VCaP (cell line): ENCODE measurements at regions not wholly inside any gene's neighbourhood (a gene's known extent, or its start where the extent isn't known, plus 50 kb on each side); places are given as distances from the start of the nearest gene placed in this dataset.
A peak's percentile ranks its signal among the peaks of the same experiment; 100 is the strongest.
"Not testable (repeated sequence)": the region's sequence is repeated elsewhere in the genome, so short reads cannot be mapped to it uniquely, and the experiment has no call there.

Experiments
- H3K27ac ChIP-seq: fragments of 450-650 bp; 2 replicates; pipeline ENCODE4 v1.5.1; 2017
- TF ChIP-seq, protein P1 (sequence below): fragments of 450-650 bp; conservative IDR thresholded peaks from 2 replicates; pipeline ENCODE4 v1.5.1; 2017; ENCODE audit warnings: mild to moderate bottlenecking, moderate library complexity

DNA sequence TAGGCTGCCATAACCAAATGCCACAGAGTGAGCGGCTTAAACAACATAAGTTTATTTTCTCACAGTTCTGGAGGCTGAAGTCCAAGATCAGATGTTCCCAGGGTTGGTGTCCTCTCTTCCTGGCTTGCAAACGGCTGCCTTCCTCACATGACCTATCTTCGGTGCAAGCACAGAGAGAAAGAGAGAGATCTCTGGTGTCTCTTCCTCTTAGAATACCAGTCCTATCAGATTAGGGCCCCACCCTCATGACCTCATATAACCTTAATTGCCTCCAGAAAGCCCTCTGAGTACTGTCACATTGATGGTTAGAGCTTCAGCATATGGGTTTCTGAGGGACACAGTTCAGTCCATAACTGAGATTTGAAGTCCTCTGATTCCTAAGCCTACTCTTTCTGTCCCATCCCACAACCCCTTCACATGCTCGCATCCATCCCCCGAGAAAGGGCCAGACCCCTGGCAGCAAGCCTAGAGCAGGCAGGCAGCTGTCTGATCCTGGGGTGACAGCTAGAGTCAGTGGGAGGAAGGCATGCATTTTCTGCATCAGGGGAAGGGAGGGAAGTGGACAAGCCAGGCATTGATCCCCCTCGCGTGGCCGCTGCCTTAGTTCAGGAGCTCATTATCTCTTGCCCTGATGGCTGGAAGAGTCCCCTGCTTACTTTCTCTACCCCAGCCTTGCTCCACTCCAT lies 114.1 kb downstream of the FAR1 start:
- no peak overlapping the region for H3K27ac ChIP-seq
- TF ChIP-seq, protein P1, sequence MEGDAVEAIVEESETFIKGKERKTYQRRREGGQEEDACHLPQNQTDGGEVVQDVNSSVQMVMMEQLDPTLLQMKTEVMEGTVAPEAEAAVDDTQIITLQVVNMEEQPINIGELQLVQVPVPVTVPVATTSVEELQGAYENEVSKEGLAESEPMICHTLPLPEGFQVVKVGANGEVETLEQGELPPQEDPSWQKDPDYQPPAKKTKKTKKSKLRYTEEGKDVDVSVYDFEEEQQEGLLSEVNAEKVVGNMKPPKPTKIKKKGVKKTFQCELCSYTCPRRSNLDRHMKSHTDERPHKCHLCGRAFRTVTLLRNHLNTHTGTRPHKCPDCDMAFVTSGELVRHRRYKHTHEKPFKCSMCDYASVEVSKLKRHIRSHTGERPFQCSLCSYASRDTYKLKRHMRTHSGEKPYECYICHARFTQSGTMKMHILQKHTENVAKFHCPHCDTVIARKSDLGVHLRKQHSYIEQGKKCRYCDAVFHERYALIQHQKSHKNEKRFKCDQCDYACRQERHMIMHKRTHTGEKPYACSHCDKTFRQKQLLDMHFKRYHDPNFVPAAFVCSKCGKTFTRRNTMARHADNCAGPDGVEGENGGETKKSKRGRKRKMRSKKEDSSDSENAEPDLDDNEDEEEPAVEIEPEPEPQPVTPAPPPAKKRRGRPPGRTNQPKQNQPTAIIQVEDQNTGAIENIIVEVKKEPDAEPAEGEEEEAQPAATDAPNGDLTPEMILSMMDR: no peak

DNA sequence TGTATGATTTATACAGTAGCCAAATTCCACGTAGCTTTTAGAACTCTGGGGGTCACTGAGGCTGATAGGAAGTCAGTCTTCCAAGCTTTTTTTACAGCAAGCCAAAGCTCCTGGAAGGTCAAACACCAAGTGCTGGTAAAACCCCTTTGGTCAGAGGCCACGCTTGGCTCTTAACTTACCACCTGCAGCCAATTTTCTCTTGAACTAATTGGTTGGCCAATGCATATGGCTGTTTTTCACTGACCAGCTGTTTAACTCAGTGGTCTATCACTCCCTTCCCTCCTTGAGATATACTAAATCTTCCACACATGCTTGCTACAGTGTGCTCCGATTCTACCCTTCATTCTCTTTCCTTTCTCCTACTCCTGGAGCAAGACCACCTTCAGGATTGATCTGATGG lies 116.0 kb downstream of the FAR1 start:
- TF ChIP-seq, protein P1: no peak
- H3K27ac ChIP-seq: no peak overlapping the region

DNA sequence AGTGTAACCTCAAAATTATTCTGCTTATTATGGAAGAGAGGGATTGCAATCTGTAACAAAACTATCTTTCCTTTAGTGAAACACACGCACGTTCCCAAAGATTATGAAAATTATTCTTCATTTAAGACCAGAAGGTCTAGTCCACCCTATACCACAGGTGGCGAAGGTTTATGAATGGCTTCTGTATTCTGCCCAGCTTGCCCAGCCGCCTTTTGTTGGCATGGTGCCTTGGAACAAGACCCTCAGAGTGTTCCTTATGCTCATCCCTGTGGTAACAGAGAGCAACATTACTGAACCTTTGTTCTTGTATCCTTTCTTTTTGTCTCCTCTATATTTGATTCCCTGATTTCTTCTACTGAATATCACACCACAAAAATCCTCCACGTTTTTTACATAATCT lies 116.4 kb downstream of the FAR1 start:
- H3K27ac ChIP-seq: no peak overlapping the region
- TF ChIP-seq, protein P1: no peak

DNA sequence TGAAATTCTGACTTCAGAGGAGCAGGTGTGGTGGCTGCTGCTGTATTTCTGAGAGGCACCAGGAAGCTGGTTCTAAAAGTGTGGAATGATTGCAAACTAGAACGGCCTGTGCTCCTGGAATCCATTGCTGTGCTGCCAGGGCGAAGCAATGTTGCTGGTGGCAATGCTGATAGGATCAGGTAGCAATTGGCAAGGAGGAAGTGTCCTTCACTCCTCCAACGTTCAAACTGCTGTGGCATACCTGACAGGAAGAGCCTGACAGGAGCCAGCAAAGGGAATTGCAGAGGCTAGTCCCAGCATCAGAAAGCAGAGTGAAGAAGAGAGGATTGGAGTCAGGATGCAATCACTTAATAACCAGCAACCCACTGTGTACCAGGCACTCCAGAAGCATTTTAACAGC lies 118.2 kb downstream of the FAR1 start:
- H3K27ac ChIP-seq: peak overlapping the region; percentile 20; the same call in 1 of the 2 replicates
- TF ChIP-seq, protein P1: no peak

DNA sequence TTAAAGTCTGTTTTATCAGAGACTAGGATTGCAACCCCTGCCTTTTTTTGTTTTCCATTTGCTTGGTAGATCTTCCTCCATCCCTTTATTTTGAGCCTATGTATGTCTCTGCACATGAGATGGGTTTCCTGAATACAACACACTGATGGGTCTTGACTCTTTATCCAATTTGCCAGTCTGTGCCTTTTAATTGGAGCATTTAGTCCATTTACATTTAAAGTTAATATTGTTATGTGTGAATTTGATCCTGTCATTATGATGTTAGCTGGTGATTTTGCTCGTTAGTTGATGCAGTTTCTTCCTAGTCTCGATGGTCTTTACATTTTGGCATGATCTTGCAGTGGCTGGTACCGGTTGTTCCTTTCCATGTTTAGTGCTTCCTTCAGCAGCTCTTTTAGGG lies 129.1 kb downstream of the FAR1 start:
- not testable (repeated sequence) for H3K27ac ChIP-seq

DNA sequence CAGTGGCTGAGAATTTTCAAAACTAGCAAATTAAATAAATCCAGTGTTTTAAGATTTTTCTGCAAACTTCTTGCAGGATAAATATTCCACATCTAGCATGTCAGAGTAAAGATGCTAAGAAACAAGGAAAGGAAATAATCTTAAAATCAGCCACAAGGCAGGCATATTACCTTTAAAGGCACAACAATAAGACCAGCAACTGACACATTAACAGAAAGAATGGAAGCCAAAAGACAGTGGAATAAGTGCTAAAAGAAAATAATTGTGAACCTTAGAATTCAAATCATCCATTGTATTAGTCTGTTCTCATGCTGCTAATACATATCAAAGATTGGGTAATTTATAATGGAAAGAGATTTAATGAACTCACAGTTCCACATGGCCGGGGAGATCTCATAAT lies 132.4 kb downstream of the FAR1 start:
- no peak overlapping the region for H3K27ac ChIP-seq
- TF ChIP-seq, protein P1: no peak

DNA sequence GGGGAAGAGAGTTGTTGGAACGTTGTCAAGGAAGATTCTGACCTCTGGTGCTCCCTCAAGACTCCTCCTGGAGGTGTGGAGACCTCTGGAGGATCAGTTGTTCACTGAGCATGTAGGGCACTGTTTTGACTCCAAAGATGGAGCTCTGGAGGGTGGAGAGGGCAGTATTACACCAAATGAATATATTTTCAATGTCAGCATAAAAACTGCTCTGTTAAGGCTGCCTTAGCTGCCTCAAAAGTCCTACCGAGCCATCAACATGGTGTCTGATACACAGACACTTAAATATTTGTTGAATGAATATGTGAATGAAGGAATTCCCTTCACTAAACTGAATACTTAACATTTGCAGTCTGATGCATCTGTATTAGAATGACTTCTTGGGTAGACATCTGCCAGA lies 144.2 kb upstream of the SPON1 start:
- no peak overlapping the region for H3K27ac ChIP-seq
- TF ChIP-seq, protein P1: no peak

DNA sequence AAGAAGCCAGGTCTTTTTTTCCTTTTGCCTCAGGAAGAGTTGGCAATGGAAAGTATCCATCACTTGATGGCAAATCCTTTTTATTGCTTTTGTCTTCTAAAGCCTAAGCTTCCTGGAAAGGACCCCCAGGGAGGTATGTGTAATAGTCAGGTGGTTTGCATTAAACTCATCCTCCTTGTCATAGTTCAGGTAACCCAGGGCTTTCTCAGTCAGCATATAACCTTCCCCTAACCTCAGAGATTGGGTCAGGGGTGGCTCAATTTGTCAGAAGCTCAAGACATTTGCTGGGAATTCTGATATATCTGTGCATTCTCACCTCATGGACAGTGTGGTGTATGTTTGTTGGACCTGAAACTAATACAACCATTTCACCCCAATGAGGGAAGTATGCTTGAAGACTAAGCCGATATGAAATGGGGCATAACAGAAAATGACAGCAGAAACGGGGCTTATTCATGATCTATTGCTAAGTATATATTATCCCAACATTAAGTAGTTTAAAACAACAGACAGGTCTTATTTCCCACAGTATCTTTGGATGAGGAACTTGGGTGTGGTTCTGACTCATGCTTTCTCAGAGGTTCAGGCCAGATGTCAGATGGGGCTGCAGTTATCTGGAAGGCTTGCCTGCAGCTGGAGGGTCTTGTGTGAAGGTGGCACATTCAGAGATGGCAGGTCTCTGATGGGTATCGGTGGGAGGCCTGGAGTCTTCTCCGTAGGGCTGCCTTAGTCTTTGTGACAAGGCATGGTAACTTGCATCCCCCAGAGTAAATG lies 135.8 kb upstream of the SPON1 start:
- no peak overlapping the region for H3K27ac ChIP-seq
- TF ChIP-seq, protein P1: no peak
